Sigmoid colon (tissue), 4 donors: ENCODE measurements at regions not wholly inside any gene's neighbourhood (a gene's known extent, or its start where the extent isn't known, plus 50 kb on each side); places are given as distances from the start of the nearest gene placed in this dataset.

ENCODE experiments used
- CTCF ChIP-seq, 4 experiments: fragments of 450-650 bp in 3 of 4; fragments of 200-600 bp in 1 of 4; IDR thresholded peaks; one replicate each; pipeline ENCODE4 v1.5.1; 2016 to 2019; ENCODE audit warnings: antibody characterized with exemption in 4 of 4, mild to moderate bottlenecking in 3 of 4, moderate library complexity in 2 of 4
- POLR2A ChIP-seq, 2 donors: fragments of 450-650 bp; IDR thresholded peaks; one replicate each; pipeline ENCODE4 v1.6.1; 2016; ENCODE audit warnings: antibody characterized with exemption in 2 of 2, mild to moderate bottlenecking in 2 of 2, moderate library complexity in 2 of 2
- POLR2AphosphoS5 ChIP-seq, 4 donors: sonication (generic); formaldehyde crosslinking; IDR thresholded peaks; one replicate each; pipeline ENCODE4 v1.6.1; 2017; ENCODE audit warnings: antibody characterized with exemption in 4 of 4

- TF ChIP-seq POLR2A (IDR thresholded peaks at IDR 0.05) (no peak), CTCF (IDR thresholded peaks at IDR 0.05) (no peak), POLR2AphosphoS5 (IDR thresholded peaks at IDR 0.05) (no peak)
Measured at GRCh38 chr3:124121379-124122312, 129.7 kb upstream of the ROPN1 start.
